ENCODE measurements at regions not wholly inside any gene's neighbourhood (a gene's known extent, or its start where the extent isn't known, plus 50 kb on each side); places are given as distances from the start of the nearest gene placed in this dataset.

GRCh38 chr2:6301426-6301825, 564.3 kb downstream of the CMPK2 start:
- DNase-seq = no peak

- DNase-seq = no peak
Measured at GRCh38 chr2:6308986-6309385, 556.7 kb downstream of the CMPK2 start.

GRCh38 chr2:6309415-6310255, 556.1 kb downstream of the CMPK2 start:
- no peak for DNase-seq

GRCh38 chr2:6310256-6311215, 555.2 kb downstream of the CMPK2 start:
- no peak for DNase-seq

- no peak for DNase-seq
Measured at GRCh38 chr2:6312367-6312766, 553.3 kb downstream of the CMPK2 start.

- no peak for DNase-seq
Measured at GRCh38 chr2:6314218-6314960, 551.3 kb downstream of the CMPK2 start.

- DNase-seq = no peak
Measured at GRCh38 chr2:6325616-6326015, 540.1 kb downstream of the CMPK2 start.

GRCh38 chr2:6326958-6327357, 538.7 kb downstream of the CMPK2 start:
- DNase-seq = no peak

GRCh38 chr2:6336752-6337471, 528.8 kb downstream of the CMPK2 start:
- DNase-seq = no peak

GRCh38 chr2:6337472-6337820, 528.3 kb downstream of the CMPK2 start:
- DNase-seq = no peak

- no peak for DNase-seq
Measured at GRCh38 chr2:6341588-6342129, 524.0 kb downstream of the CMPK2 start.

GRCh38 chr2:6342273-6342920, 523.3 kb downstream of the CMPK2 start:
- DNase-seq = no peak

GRCh38 chr2:6343076-6343475, 522.6 kb downstream of the CMPK2 start:
- no peak for DNase-seq

- no peak for DNase-seq
Measured at GRCh38 chr2:6352247-6352646, 513.5 kb downstream of the CMPK2 start.

- DNase-seq = peak; percentile 37
Measured at GRCh38 chr2:6352906-6353515, 512.7 kb downstream of the CMPK2 start.

- no peak for DNase-seq
Measured at GRCh38 chr2:6353669-6354068, 512.0 kb downstream of the CMPK2 start.

GRCh38 chr2:6354546-6354945, 511.2 kb downstream of the CMPK2 start:
- no peak for DNase-seq

- no peak for DNase-seq
Measured at GRCh38 chr2:6355886-6356761, 509.6 kb downstream of the CMPK2 start.

- no peak for DNase-seq
Measured at GRCh38 chr2:6358546-6358945, 507.2 kb downstream of the CMPK2 start.

- no peak for DNase-seq
Measured at GRCh38 chr2:6358985-6359384, 506.7 kb downstream of the CMPK2 start.

Measured in OCI-M1 (cell line).